ENCODE measurements at regions not wholly inside any gene's neighbourhood (a gene's known extent, or its start where the extent isn't known, plus 50 kb on each side); places are given as distances from the start of the nearest gene placed in this dataset.

DNA sequence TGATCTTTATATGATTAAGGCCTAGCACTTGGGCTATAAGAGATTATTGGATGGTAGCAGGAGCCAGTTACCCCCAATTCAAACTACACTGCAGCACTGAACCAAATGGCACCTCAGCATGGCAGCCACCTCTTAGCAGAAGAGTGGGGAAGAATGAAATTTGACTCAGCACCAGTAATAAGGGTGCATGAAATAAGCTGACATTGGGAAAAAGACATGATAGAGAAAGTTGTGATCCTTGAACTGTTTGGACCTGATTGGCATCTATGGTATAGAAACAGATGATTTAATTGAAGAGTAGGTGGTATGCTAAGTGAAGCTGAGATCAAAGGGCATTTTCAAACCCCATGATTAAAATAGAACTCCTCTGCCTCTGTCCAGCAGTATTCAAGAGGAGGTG lies 389.5 kb downstream of the FOXG1 start:
- DNase-seq (ENCODE audit: low spot score) (no peak), ATAC-seq (no peak)
- H3K27ac Mint-ChIP-seq, result no peak overlapping the region
- ChIA-PET POLR2A (no interaction called here), CTCF (no interaction called here)
- no peak overlapping the region for H3K4me3 Mint-ChIP-seq
- no peaks in the 10 kb centered on the region for H3K4me1 Mint-ChIP-seq
- TF ChIP-seq, protein P1, sequence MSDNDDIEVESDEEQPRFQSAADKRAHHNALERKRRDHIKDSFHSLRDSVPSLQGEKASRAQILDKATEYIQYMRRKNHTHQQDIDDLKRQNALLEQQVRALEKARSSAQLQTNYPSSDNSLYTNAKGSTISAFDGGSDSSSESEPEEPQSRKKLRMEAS (CRISPR knock-in tag; IDR thresholded peaks at IDR 0.05), result no peak
- TF ChIP-seq ZNF671 (CRISPR knock-in tag; IDR thresholded peaks at IDR 0.05), result no peak
- TF ChIP-seq FOXJ3 (CRISPR knock-in tag; IDR thresholded peaks at IDR 0.05; ENCODE audit: borderline replicate concordance), result no peak
- TF ChIP-seq, protein P2, sequence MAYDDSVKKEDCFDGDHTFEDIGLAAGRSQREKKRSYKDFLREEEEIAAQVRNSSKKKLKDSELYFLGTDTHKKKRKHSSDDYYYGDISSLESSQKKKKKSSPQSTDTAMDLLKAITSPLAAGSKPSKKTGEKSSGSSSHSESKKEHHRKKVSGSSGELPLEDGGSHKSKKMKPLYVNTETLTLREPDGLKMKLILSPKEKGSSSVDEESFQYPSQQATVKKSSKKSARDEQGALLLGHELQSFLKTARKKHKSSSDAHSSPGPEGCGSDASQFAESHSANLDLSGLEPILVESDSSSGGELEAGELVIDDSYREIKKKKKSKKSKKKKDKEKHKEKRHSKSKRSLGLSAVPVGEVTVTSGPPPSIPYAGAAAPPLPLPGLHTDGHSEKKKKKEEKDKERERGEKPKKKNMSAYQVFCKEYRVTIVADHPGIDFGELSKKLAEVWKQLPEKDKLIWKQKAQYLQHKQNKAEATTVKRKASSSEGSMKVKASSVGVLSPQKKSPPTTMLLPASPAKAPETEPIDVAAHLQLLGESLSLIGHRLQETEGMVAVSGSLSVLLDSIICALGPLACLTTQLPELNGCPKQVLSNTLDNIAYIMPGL (CRISPR knock-in tag; IDR thresholded peaks at IDR 0.05), result no peak
- TF ChIP-seq GTF2I (CRISPR knock-in tag; conservative IDR thresholded peaks at IDR 0.05), result no peak
- TF ChIP-seq, protein P3, sequence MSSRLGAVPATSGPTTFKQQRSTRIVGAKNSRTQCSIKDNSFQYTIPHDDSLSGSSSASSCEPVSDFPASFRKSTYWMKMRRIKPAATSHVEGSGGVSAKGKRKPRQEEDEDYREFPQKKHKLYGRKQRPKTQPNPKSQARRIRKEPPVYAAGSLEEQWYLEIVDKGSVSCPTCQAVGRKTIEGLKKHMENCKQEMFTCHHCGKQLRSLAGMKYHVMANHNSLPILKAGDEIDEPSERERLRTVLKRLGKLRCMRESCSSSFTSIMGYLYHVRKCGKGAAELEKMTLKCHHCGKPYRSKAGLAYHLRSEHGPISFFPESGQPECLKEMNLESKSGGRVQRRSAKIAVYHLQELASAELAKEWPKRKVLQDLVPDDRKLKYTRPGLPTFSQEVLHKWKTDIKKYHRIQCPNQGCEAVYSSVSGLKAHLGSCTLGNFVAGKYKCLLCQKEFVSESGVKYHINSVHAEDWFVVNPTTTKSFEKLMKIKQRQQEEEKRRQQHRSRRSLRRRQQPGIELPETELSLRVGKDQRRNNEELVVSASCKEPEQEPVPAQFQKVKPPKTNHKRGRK (CRISPR knock-in tag; IDR thresholded peaks at IDR 0.05; ENCODE audit: borderline replicate concordance), result no peak
- TF ChIP-seq, protein P4, sequence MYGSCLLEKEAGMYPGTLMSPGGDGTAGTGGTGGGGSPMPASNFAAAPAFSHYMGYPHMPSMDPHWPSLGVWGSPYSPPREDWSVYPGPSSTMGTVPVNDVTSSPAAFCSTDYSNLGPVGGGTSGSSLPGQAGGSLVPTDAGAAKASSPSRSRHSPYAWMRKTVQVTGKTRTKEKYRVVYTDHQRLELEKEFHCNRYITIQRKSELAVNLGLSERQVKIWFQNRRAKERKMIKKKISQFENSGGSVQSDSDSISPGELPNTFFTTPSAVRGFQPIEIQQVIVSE (CRISPR knock-in tag; IDR thresholded peaks at IDR 0.05; ENCODE audit: borderline replicate concordance), result no peak
- no peak for TF ChIP-seq NR2C2 (CRISPR knock-in tag; IDR thresholded peaks at IDR 0.05)
- TF ChIP-seq GRHL2 (CRISPR knock-in tag; IDR thresholded peaks at IDR 0.05; ENCODE audit: insufficient replicate concordance, severe bottlenecking), result no peak
- TF ChIP-seq, protein P5, sequence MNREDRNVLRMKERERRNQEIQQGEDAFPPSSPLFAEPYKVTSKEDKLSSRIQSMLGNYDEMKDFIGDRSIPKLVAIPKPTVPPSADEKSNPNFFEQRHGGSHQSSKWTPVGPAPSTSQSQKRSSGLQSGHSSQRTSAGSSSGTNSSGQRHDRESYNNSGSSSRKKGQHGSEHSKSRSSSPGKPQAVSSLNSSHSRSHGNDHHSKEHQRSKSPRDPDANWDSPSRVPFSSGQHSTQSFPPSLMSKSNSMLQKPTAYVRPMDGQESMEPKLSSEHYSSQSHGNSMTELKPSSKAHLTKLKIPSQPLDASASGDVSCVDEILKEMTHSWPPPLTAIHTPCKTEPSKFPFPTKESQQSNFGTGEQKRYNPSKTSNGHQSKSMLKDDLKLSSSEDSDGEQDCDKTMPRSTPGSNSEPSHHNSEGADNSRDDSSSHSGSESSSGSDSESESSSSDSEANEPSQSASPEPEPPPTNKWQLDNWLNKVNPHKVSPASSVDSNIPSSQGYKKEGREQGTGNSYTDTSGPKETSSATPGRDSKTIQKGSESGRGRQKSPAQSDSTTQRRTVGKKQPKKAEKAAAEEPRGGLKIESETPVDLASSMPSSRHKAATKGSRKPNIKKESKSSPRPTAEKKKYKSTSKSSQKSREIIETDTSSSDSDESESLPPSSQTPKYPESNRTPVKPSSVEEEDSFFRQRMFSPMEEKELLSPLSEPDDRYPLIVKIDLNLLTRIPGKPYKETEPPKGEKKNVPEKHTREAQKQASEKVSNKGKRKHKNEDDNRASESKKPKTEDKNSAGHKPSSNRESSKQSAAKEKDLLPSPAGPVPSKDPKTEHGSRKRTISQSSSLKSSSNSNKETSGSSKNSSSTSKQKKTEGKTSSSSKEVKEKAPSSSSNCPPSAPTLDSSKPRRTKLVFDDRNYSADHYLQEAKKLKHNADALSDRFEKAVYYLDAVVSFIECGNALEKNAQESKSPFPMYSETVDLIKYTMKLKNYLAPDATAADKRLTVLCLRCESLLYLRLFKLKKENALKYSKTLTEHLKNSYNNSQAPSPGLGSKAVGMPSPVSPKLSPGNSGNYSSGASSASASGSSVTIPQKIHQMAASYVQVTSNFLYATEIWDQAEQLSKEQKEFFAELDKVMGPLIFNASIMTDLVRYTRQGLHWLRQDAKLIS (CRISPR knock-in tag; IDR thresholded peaks at IDR 0.05; ENCODE audit: borderline replicate concordance), result no peak
- TF ChIP-seq CREM (CRISPR knock-in tag; IDR thresholded peaks at IDR 0.05), result no peak
- no peak for TF ChIP-seq TEAD1 (CRISPR knock-in tag; IDR thresholded peaks at IDR 0.05)
- TF ChIP-seq, protein P6, sequence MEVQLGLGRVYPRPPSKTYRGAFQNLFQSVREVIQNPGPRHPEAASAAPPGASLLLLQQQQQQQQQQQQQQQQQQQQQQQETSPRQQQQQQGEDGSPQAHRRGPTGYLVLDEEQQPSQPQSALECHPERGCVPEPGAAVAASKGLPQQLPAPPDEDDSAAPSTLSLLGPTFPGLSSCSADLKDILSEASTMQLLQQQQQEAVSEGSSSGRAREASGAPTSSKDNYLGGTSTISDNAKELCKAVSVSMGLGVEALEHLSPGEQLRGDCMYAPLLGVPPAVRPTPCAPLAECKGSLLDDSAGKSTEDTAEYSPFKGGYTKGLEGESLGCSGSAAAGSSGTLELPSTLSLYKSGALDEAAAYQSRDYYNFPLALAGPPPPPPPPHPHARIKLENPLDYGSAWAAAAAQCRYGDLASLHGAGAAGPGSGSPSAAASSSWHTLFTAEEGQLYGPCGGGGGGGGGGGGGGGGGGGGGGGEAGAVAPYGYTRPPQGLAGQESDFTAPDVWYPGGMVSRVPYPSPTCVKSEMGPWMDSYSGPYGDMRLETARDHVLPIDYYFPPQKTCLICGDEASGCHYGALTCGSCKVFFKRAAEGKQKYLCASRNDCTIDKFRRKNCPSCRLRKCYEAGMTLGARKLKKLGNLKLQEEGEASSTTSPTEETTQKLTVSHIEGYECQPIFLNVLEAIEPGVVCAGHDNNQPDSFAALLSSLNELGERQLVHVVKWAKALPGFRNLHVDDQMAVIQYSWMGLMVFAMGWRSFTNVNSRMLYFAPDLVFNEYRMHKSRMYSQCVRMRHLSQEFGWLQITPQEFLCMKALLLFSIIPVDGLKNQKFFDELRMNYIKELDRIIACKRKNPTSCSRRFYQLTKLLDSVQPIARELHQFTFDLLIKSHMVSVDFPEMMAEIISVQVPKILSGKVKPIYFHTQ (CRISPR knock-in tag; IDR thresholded peaks at IDR 0.05), result no peak
- TF ChIP-seq, protein P7, sequence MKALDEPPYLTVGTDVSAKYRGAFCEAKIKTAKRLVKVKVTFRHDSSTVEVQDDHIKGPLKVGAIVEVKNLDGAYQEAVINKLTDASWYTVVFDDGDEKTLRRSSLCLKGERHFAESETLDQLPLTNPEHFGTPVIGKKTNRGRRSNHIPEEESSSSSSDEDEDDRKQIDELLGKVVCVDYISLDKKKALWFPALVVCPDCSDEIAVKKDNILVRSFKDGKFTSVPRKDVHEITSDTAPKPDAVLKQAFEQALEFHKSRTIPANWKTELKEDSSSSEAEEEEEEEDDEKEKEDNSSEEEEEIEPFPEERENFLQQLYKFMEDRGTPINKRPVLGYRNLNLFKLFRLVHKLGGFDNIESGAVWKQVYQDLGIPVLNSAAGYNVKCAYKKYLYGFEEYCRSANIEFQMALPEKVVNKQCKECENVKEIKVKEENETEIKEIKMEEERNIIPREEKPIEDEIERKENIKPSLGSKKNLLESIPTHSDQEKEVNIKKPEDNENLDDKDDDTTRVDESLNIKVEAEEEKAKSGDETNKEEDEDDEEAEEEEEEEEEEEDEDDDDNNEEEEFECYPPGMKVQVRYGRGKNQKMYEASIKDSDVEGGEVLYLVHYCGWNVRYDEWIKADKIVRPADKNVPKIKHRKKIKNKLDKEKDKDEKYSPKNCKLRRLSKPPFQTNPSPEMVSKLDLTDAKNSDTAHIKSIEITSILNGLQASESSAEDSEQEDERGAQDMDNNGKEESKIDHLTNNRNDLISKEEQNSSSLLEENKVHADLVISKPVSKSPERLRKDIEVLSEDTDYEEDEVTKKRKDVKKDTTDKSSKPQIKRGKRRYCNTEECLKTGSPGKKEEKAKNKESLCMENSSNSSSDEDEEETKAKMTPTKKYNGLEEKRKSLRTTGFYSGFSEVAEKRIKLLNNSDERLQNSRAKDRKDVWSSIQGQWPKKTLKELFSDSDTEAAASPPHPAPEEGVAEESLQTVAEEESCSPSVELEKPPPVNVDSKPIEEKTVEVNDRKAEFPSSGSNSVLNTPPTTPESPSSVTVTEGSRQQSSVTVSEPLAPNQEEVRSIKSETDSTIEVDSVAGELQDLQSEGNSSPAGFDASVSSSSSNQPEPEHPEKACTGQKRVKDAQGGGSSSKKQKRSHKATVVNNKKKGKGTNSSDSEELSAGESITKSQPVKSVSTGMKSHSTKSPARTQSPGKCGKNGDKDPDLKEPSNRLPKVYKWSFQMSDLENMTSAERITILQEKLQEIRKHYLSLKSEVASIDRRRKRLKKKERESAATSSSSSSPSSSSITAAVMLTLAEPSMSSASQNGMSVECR (CRISPR knock-in tag; IDR thresholded peaks at IDR 0.05; ENCODE audit: borderline replicate concordance), result no peak
- TF ChIP-seq, protein P8, sequence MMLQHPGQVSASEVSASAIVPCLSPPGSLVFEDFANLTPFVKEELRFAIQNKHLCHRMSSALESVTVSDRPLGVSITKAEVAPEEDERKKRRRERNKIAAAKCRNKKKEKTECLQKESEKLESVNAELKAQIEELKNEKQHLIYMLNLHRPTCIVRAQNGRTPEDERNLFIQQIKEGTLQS (CRISPR knock-in tag; conservative IDR thresholded peaks at IDR 0.05), result no peak
- TF ChIP-seq, protein P9, sequence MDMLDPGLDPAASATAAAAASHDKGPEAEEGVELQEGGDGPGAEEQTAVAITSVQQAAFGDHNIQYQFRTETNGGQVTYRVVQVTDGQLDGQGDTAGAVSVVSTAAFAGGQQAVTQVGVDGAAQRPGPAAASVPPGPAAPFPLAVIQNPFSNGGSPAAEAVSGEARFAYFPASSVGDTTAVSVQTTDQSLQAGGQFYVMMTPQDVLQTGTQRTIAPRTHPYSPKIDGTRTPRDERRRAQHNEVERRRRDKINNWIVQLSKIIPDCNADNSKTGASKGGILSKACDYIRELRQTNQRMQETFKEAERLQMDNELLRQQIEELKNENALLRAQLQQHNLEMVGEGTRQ (CRISPR knock-in tag; IDR thresholded peaks at IDR 0.05), result no peak
- no peak for TF ChIP-seq TEAD4 (CRISPR knock-in tag; IDR thresholded peaks at IDR 0.05)
- TF ChIP-seq SMAD4 (CRISPR knock-in tag; IDR thresholded peaks at IDR 0.05), result no peak
- peaks cover 15% of the 10 kb centered on the region for H3K9me3 Mint-ChIP-seq
- H3K36me3 Mint-ChIP-seq, result peaks cover 2% of the 10 kb centered on the region; the same call in 1 of the 2 replicates
- H3K27me3 Mint-ChIP-seq (ENCODE audit: low read depth), result no peaks in the 10 kb centered on the region

Measured in WTC11 (cell line).